ENCODE measurements at regions not wholly inside any gene's neighbourhood (a gene's known extent, or its start where the extent isn't known, plus 50 kb on each side); places are given as distances from the start of the nearest gene placed in this dataset.

DNA sequence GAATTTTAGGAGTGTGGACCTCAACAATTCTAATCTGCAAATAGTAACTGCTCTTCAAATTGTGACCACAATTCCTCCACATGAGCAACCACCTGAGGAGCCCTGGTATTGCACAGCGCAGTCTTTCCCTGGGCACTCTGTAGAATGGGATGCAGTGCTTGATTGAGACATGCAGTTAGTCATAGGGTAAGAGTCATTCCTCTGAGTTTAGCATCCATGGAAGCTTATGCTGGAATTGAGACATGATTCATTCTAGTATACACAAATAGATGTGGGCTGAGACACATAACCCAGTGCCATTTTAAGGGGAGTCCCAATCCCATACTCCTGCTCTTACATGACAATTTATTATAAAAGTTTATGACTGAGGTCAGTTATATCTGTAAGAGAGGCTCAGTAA lies 582.3 kb upstream of the CNTNAP2 start:
- no peak overlapping the region for H3K4me3 ChIP-seq (ENCODE audit: low read depth, poor library complexity, severe bottlenecking)
- intact Hi-C loops (cut with DNase I; ENCODE audit: low total_unique reads): no loop called here
- DNase-seq (ENCODE audit: low spot score in 2 of 2): no peak
- 100% methylated on average over 1 of the region's 1 CpG for WGBS, 2 donors
- TF ChIP-seq POLR2A (IDR thresholded peaks at IDR 0.05): no peak
- TF ChIP-seq, protein P1, sequence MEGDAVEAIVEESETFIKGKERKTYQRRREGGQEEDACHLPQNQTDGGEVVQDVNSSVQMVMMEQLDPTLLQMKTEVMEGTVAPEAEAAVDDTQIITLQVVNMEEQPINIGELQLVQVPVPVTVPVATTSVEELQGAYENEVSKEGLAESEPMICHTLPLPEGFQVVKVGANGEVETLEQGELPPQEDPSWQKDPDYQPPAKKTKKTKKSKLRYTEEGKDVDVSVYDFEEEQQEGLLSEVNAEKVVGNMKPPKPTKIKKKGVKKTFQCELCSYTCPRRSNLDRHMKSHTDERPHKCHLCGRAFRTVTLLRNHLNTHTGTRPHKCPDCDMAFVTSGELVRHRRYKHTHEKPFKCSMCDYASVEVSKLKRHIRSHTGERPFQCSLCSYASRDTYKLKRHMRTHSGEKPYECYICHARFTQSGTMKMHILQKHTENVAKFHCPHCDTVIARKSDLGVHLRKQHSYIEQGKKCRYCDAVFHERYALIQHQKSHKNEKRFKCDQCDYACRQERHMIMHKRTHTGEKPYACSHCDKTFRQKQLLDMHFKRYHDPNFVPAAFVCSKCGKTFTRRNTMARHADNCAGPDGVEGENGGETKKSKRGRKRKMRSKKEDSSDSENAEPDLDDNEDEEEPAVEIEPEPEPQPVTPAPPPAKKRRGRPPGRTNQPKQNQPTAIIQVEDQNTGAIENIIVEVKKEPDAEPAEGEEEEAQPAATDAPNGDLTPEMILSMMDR (IDR thresholded peaks at IDR 0.05): no peak

DNA sequence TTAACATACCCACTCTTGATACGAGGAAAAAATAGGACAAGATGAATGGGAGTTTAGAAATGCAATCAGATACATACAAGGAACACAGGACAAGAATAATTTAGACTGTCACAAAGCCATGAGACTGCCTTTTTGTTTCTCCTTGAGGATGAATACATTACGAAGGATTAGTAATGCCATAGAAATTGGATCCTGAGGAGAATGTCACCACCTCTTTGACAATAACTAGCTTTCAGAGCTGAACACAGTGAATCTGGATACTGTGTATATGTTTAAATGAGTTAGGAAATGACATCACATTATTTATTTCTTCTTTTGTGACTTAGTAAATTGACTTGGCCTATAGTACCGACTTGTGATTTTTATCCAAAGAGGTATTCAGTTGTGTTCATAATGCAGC lies 596.3 kb upstream of the CNTNAP2 start:
- WGBS, 2 donors: 68 to 77% methylated on average over 3 of the region's 3 CpGs
- H3K4me3 ChIP-seq (ENCODE audit: low read depth, poor library complexity, severe bottlenecking): no peak overlapping the region
- intact Hi-C loops (cut with DNase I; ENCODE audit: low total_unique reads): no loop called here
- no peak for DNase-seq (ENCODE audit: low spot score in 2 of 2)
- no peak for TF ChIP-seq POLR2A (IDR thresholded peaks at IDR 0.05)
- TF ChIP-seq, protein P1 (IDR thresholded peaks at IDR 0.05): no peak

DNA sequence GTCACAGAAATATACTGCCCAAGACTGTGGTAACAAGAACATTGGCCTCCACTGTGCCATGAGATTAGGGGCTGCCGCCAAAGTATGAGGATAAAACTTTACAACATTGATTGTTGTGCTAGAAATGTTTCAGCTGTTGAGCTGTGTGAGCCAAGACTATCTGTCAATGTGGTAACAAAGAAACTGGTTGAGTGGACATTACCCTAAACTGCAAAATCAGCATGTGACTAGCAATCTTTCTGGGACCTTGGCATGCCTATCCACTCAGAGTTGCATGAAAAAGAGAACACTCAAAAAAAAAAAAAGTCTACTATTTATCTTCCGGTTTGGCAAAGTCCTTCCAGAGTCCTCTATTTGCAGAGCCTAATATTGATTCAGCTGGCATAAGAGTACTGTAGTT lies 605.6 kb upstream of the CNTNAP2 start:
- TF ChIP-seq, protein P1 (IDR thresholded peaks at IDR 0.05): no peak
- no peak for TF ChIP-seq POLR2A (IDR thresholded peaks at IDR 0.05)
- WGBS, 2 donors: 87 to 91% methylated on average over 2 of the region's 2 CpGs
- H3K4me3 ChIP-seq (ENCODE audit: low read depth, poor library complexity, severe bottlenecking): no peak overlapping the region
- intact Hi-C loops (cut with DNase I; ENCODE audit: low total_unique reads): no loop called here
- no peak for DNase-seq (ENCODE audit: low spot score in 2 of 2)

DNA sequence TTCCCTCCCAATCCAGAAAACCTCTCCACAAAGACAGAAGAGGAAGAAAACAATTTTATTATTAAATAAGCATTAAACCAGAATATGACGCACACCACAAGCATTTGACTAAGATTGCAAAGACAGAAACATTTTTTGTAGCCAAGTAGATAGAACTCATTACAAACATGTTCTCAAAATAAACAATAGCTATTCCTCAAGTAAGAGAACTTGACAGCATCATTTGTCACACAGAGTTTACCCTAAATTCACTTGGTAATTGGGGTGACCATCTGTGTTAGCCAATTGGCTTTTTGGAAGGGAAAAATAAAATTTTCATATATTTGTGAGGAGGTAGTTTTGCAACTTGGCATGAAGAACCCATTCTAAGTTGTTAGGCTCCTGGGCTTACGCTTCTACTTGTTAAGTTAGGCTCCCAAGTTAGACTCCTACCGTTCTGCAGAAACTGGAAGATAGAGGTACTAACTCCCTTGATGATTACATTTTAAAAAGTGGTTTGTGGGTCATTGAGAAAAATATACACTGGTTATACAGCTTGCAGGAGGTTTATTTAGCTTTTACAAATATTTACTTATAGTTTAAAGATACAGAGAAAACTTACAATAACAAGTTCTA lies 618.6 kb upstream of the CNTNAP2 start:
- no peak for DNase-seq (ENCODE audit: low spot score in 2 of 2)
- TF ChIP-seq POLR2A (IDR thresholded peaks at IDR 0.05): no peak
- TF ChIP-seq, protein P1 (IDR thresholded peaks at IDR 0.05): no peak
- 78% methylated on average over 3 of the region's 3 CpGs for WGBS, 2 donors
- intact Hi-C loops (cut with DNase I; ENCODE audit: low total_unique reads): no loop called here
- H3K4me3 ChIP-seq (ENCODE audit: low read depth, poor library complexity, severe bottlenecking): no peak overlapping the region

DNA sequence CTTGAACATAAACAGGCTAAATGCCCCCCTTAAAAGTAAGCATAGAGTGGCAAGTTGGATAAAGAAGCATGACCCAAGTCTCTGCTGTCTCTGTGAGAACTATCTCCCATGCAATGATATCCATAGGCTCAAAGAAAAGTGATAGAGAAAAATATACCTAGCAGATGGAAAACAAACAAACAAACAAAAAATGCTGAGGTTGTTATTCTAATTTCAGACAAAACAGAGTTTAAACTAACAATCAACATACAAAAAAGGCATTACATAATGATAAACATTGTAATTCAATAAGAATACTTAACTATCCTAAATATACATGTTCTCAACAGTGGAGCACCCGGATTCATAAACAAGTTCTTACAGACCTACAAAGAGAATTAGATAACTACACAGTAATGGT lies 626.2 kb upstream of the CNTNAP2 start:
- intact Hi-C loops (cut with DNase I; ENCODE audit: low total_unique reads): no loop called here
- no peak for DNase-seq (ENCODE audit: low spot score in 2 of 2)
- TF ChIP-seq, protein P1 (IDR thresholded peaks at IDR 0.05): no peak
- no peak for TF ChIP-seq POLR2A (IDR thresholded peaks at IDR 0.05)
- 78 to 84% methylated on average over 1 of the region's 1 CpG for WGBS, 2 donors
- H3K4me3 ChIP-seq (ENCODE audit: low read depth, poor library complexity, severe bottlenecking): no peak overlapping the region

DNA sequence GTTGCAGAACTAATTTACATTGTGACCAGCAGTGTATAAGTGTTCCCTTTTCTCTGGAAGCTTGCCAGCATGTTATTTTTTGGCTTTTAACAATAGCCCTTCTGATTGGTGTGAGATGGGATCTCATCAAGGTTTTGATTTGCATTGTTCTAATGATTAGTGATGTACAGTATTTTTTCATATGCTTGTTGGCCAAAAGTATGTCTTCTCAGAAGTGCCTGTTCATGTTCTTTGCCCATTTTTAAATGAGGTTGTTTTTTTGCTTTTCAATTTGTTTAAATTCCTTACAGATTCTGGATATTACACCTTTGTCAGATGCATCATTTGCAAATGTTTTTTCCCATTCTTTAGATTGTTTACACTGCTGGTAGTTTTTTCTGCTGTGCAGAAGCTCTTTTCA lies 627.0 kb upstream of the CNTNAP2 start:
- no peak overlapping the region for H3K4me3 ChIP-seq (ENCODE audit: low read depth, poor library complexity, severe bottlenecking)
- TF ChIP-seq, protein P1 (IDR thresholded peaks at IDR 0.05): no peak
- no peak for TF ChIP-seq POLR2A (IDR thresholded peaks at IDR 0.05)
- intact Hi-C loops (cut with DNase I; ENCODE audit: low total_unique reads): no loop called here
- no peak for DNase-seq (ENCODE audit: low spot score in 2 of 2)
